Neural progenitor cell (in vitro differentiated cells): ENCODE measurements at regions not wholly inside any gene's neighbourhood (a gene's known extent, or its start where the extent isn't known, plus 50 kb on each side); places are given as distances from the start of the nearest gene placed in this dataset.

Experiments
- DNase-seq: peaks from one replicate; pipeline ENCODE4 v3.0.0-alpha.2; 2016; ENCODE audit warnings: low spot score
- H2AFZ ChIP-seq: fragments of 200-600 bp; sonication (generic); replicated peaks from 2 replicates; pipeline ENCODE4 v1.6.1; 2016; ENCODE audit warnings: antibody characterized with exemption
- H3F3A ChIP-seq: fragments of 200-600 bp; sonication (generic); 2 replicates; pipeline ENCODE4 v1.6.1; 2016; ENCODE audit warnings: antibody characterized with exemption, low read depth
- H3K27ac ChIP-seq: fragments of 200-600 bp; sonication (generic); 2 replicates; pipeline ENCODE4 v1.5.1; 2016; ENCODE audit warnings: mild to moderate bottlenecking
- H3K27me3 ChIP-seq: fragments of 200-600 bp; sonication (generic); 2 replicates; pipeline ENCODE4 v1.6.1; 2016; ENCODE audit warnings: mild to moderate bottlenecking, moderate library complexity
- H3K36me3 ChIP-seq: fragments of 200-600 bp; sonication (generic); 2 replicates; pipeline ENCODE4 v1.5.1; 2016
- H3K4me1 ChIP-seq: fragments of 200-600 bp; sonication (generic); 2 replicates; pipeline ENCODE4 v1.6.1; 2016; ENCODE audit warnings: mixed run types
- H3K4me2 ChIP-seq: fragments of 200-600 bp; sonication (generic); 2 replicates; pipeline ENCODE4 v1.6.1; 2016
- H3K4me3 ChIP-seq: fragments of 200-600 bp; sonication (generic); 2 replicates; pipeline ENCODE4 v1.5.1; 2016
- H3K79me2 ChIP-seq: fragments of 200-600 bp; sonication (generic); 2 replicates; pipeline ENCODE4 v1.6.1; 2016; ENCODE audit warnings: low read depth
- H3K9ac ChIP-seq: fragments of 200-600 bp; sonication (generic); 2 replicates; pipeline ENCODE4 v1.6.1; 2016
- H3K9me3 ChIP-seq: fragments of 200-600 bp; sonication (generic); 2 replicates; pipeline ENCODE4 v1.5.1; 2016; ENCODE audit warnings: low read depth
- H4K20me1 ChIP-seq: fragments of 200-600 bp; sonication (generic); 2 replicates; pipeline ENCODE4 v1.6.1; 2016; ENCODE audit warnings: low read depth
- H3K27ac Mint-ChIP-seq: 3 replicates; pipeline ENCODE4 v1.8.0; 2021; ENCODE audit warnings: mixed read lengths
- H3K27me3 Mint-ChIP-seq: 2 replicates; pipeline ENCODE4 v1.8.0; 2022; ENCODE audit warnings: low read depth, mild to moderate bottlenecking, inconsistent platforms, moderate library complexity, mixed read lengths; ENCODE audit not compliant: insufficient read depth
- H3K36me3 Mint-ChIP-seq: 3 replicates; pipeline ENCODE4 v1.8.0; 2021; ENCODE audit warnings: mixed read lengths
- H3K4me1 Mint-ChIP-seq: 3 replicates; pipeline ENCODE4 v1.8.0; 2021; ENCODE audit warnings: mixed read lengths
- H3K4me3 Mint-ChIP-seq: 3 replicates; pipeline ENCODE4 v1.8.0; 2021; ENCODE audit warnings: mild to moderate bottlenecking, moderate library complexity, mixed read lengths
- H3K9me3 Mint-ChIP-seq: 3 replicates; pipeline ENCODE4 v1.8.0; 2020; ENCODE audit warnings: mixed read lengths
- EZH2 ChIP-seq: fragments of 200-600 bp; sonication (generic); IDR thresholded peaks from 2 replicates; pipeline ENCODE4 v1.6.1; 2017; ENCODE audit warnings: antibody characterized with exemption, mild to moderate bottlenecking, moderate library complexity
- EZH2phosphoT487 ChIP-seq: fragments of 200-600 bp; sonication (generic); IDR thresholded peaks from 2 replicates; pipeline ENCODE4 v1.6.1; 2017; ENCODE audit warnings: antibody characterized with exemption
- TF ChIP-seq, protein P1 (sequence below): fragments of 200-600 bp; sonication (generic); IDR thresholded peaks from 2 replicates; pipeline ENCODE4 v1.5.1; 2017; ENCODE audit warnings: antibody characterized with exemption, mild to moderate bottlenecking

DNA sequence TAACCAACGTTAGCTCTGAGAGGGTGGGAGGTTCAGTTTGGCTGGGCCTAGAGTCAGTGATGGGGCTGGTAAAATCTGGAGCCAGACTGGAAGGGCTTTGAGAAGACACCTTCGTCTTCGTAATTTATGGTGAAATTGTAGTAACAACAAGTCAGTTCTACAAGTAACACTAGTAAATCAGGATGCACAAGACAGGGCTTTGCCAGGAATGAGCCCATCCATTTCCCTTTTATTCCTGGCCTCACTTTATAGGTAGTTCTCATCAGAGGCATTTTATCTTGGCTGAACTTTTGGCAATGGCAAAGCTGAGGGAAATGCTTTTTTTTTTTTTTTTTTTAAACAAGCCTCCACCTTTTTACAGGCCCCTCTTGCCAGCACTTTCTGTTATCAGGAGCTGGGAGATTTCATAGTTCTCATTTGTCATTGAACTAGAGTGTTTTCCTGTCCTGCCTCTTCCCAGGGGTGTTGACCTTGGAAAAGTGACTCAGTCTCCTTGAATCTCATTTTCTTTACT, 110.5 kb upstream of the KLF4 start:
- Mint-ChIP-seq H3K27ac (no peak overlapping the region), H3K36me3 (no peaks in the 10 kb centered on the region), H3K4me3 (no peak overlapping the region), H3K9me3 (no peaks in the 10 kb centered on the region), H3K4me1 (no peaks in the 10 kb centered on the region), H3K27me3 (peaks cover 2% of the 10 kb centered on the region)
- Histone ChIP-seq H3K9ac (no peak overlapping the region), H3K9me3 (no peaks in the 10 kb centered on the region), H3K79me2 (no peaks in the 10 kb centered on the region), H3K36me3 (no peaks in the 10 kb centered on the region), H2AFZ (no peak overlapping the region), H3K4me1 (no peaks in the 10 kb centered on the region), H3F3A (no peaks in the 10 kb centered on the region), H3K27me3 (no peaks in the 10 kb centered on the region), H3K4me2 (no peak overlapping the region), H3K27ac (no peak overlapping the region), H4K20me1 (no peaks in the 10 kb centered on the region), H3K4me3 (no peak overlapping the region)
- DNase-seq: no peak
- TF ChIP-seq, protein P1, sequence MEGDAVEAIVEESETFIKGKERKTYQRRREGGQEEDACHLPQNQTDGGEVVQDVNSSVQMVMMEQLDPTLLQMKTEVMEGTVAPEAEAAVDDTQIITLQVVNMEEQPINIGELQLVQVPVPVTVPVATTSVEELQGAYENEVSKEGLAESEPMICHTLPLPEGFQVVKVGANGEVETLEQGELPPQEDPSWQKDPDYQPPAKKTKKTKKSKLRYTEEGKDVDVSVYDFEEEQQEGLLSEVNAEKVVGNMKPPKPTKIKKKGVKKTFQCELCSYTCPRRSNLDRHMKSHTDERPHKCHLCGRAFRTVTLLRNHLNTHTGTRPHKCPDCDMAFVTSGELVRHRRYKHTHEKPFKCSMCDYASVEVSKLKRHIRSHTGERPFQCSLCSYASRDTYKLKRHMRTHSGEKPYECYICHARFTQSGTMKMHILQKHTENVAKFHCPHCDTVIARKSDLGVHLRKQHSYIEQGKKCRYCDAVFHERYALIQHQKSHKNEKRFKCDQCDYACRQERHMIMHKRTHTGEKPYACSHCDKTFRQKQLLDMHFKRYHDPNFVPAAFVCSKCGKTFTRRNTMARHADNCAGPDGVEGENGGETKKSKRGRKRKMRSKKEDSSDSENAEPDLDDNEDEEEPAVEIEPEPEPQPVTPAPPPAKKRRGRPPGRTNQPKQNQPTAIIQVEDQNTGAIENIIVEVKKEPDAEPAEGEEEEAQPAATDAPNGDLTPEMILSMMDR: no peak
- TF ChIP-seq EZH2phosphoT487 (no peak), EZH2 (no peak)

DNA sequence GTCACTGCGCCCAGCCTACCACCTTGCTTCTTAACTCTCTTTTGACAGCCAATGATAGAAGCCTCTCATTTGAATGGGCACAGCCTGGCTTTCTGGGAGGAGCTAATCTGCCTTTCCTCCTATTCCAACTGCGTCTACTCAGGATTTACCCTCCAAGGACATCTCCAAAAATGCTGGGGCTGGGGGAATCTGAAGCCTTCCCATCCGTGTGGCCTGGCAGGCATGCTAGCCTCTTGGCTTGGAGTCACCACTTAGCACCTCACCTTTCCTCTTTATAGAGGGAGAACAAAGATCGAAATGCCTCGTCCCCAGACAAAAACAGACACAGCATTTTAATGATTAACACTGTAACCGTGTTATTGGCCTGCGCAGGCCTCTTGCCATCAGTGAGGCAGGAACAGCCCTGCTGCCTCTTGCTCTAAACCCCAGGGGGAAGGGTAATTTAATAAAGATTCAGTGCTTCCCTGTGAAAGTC, 108.2 kb upstream of the KLF4 start:
- Mint-ChIP-seq H3K36me3 (no peaks in the 10 kb centered on the region), H3K9me3 (no peaks in the 10 kb centered on the region), H3K27ac (no peak overlapping the region), H3K4me1 (no peaks in the 10 kb centered on the region), H3K4me3 (no peak overlapping the region), H3K27me3 (peaks cover 2% of the 10 kb centered on the region)
- DNase-seq: no peak
- H2AFZ ChIP-seq: peak overlapping the region; percentile 68
- no peak overlapping the region for H3K4me2 ChIP-seq
- no peaks in the 10 kb centered on the region for H3K27me3 ChIP-seq
- H3K4me1 ChIP-seq: no peaks in the 10 kb centered on the region
- no peaks in the 10 kb centered on the region for H3K9me3 ChIP-seq
- H3K36me3 ChIP-seq: no peaks in the 10 kb centered on the region
- H3K79me2 ChIP-seq: no peaks in the 10 kb centered on the region
- no peak overlapping the region for H3K4me3 ChIP-seq
- H3K27ac ChIP-seq: no peak overlapping the region
- H4K20me1 ChIP-seq: no peaks in the 10 kb centered on the region
- H3K9ac ChIP-seq: no peak overlapping the region
- TF ChIP-seq, protein P1: no peak
- TF ChIP-seq EZH2: no peak
- H3F3A ChIP-seq: no peaks in the 10 kb centered on the region

DNA sequence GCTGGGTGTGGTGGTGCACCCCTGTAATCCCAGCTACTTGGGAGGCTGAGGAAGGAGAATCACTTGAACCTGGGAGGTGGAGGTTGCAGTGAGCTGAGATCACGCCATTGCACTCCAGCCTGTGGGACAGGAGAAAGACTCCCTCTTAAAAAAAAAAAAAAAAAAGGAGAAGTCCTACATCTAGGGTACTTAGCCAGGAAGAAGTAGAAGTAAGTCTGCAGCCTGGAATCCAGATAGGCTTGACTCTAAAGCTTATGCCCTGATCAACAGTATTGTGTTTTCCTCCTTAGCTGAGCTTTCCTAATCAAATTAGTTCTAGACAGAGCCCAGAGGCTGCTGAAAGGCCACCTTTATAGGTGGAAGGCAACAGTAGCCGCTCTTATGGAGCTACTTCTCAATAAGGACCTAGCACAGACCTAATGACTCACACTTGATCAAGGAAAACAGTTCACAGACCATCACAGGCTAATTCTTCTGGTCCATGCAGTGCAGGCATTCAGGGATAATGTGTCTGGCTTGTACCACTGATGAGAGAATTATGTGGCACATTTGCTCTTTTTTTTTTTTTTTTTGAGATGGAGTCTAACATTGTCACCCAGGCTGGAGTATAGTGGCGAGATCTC, 105.5 kb upstream of the KLF4 start:
- TF ChIP-seq EZH2phosphoT487 (no peak), EZH2 (no peak)
- TF ChIP-seq, protein P1: no peak
- no peaks in the 10 kb centered on the region for H3K79me2 ChIP-seq
- Mint-ChIP-seq H3K9me3 (no peaks in the 10 kb centered on the region), H3K27ac (no peak overlapping the region), H3K27me3 (peaks cover 2% of the 10 kb centered on the region), H3K4me1 (no peaks in the 10 kb centered on the region), H3K4me3 (no peak overlapping the region), H3K36me3 (no peaks in the 10 kb centered on the region)
- no peak overlapping the region for H3K9ac ChIP-seq
- no peaks in the 10 kb centered on the region for H4K20me1 ChIP-seq
- no peak overlapping the region for H3K27ac ChIP-seq
- H3K27me3 ChIP-seq: no peaks in the 10 kb centered on the region
- H3F3A ChIP-seq: no peaks in the 10 kb centered on the region
- no peaks in the 10 kb centered on the region for H3K4me1 ChIP-seq
- no peaks in the 10 kb centered on the region for H3K36me3 ChIP-seq
- no peak for DNase-seq
- H3K9me3 ChIP-seq: no peaks in the 10 kb centered on the region
- no peak overlapping the region for H3K4me2 ChIP-seq
- no peak overlapping the region for H3K4me3 ChIP-seq
- H2AFZ ChIP-seq: no peak overlapping the region
